ENCODE measurements at regions not wholly inside any gene's neighbourhood (a gene's known extent, or its start where the extent isn't known, plus 50 kb on each side); places are given as distances from the start of the nearest gene placed in this dataset.
A peak's percentile ranks its signal among the peaks of the same experiment; 100 is the strongest.

- Histone ChIP-seq H3K27ac (no peak overlapping the region), H3K36me3 (no peaks in the 10 kb centered on the region), H3K4me3 (no peak overlapping the region), H3K9me3 (no peaks in the 10 kb centered on the region), H3K27me3 (peaks cover 6% of the 10 kb centered on the region), H3K4me1 (peaks cover 23% of the 10 kb centered on the region)
- intact Hi-C loops (cut with DNase I), result no loop called here
- TF ChIP-seq CTCF (IDR thresholded peaks at IDR 0.05) (no peak), POLR2AphosphoS5 (IDR thresholded peaks at IDR 0.05; ENCODE audit: insufficient read depth in 1 of 2, low read depth in 1 of 2) (no peak), POLR2A (IDR thresholded peaks at IDR 0.05) (no peak)
- peak; percentile 49 to 70 for DNase-seq (ENCODE audit: extremely low spot score in 2 of 2)
Measured at GRCh38 chr3:128553560-128553959, 60.6 kb upstream of the GATA2 start.

DNA sequence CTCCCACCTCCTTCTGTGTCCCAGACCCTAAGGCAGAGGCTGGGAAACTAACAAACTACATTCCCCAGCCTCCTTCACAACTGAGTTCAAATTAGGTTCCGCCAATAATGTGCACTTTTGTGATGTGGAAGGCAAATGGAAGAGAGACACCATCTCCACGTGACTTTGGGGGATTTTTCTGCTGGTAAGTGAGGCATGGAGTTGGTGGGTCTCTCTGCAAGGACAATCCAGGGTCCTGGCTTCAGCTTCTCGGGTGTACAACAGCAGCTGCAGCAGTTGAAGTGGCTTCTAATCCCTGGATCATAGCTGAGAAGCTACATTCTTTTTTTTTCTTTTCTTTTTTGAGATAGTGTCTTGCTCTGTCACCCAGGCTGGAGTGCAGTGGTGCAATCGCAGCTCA is 58.9 kb upstream of the GATA2 start:
- no peak for TF ChIP-seq POLR2A (IDR thresholded peaks at IDR 0.05)
- no peak for TF ChIP-seq POLR2AphosphoS5 (IDR thresholded peaks at IDR 0.05; ENCODE audit: insufficient read depth in 1 of 2, low read depth in 1 of 2)
- no peak for TF ChIP-seq CTCF (IDR thresholded peaks at IDR 0.05)

DNA sequence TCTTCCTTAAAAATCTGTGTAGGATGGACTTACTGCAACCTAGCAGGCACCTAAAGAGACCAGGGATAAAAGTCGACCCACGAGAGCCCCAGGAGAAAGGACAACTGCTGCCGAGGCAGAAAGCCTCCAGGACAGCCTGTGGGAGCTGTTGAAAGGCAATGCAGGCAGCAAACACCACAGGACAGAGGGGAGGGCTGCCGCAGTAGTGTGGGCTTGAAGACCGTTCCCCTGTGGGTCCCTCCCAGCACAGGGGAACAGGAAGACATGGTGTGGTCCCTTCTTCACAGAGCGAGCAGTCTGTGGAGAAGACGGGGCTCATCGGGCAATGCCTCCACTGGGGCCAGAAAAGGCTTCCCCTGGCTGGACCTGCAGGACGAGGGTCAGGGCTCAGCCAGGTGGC is 58.5 kb upstream of the GATA2 start:
- Histone ChIP-seq H3K4me1 (peaks cover 23% of the 10 kb centered on the region), H3K9me3 (no peaks in the 10 kb centered on the region), H3K36me3 (no peaks in the 10 kb centered on the region), H3K4me3 (no peak overlapping the region), H3K27ac (no peak overlapping the region), H3K27me3 (peaks cover 6% of the 10 kb centered on the region)
- TF ChIP-seq POLR2AphosphoS5 (IDR thresholded peaks at IDR 0.05; ENCODE audit: insufficient read depth in 1 of 2, low read depth in 1 of 2) (no peak), POLR2A (IDR thresholded peaks at IDR 0.05) (no peak), CTCF (IDR thresholded peaks at IDR 0.05) (no peak)
- intact Hi-C loops (cut with DNase I), result no loop called here
- peak in 1 of 2 donors; percentile 72 for DNase-seq (ENCODE audit: extremely low spot score in 2 of 2)

More for the DNA sequence above, 58.9 kb upstream of the GATA2 start:
- no peak overlapping the region for H3K27ac ChIP-seq
- DNase-seq (ENCODE audit: extremely low spot score in 2 of 2), result peak; percentile 34 to 82
- no peaks in the 10 kb centered on the region for H3K36me3 ChIP-seq
- intact Hi-C loops (cut with DNase I), result no loop called here
- peaks cover 23% of the 10 kb centered on the region for H3K4me1 ChIP-seq
- peaks cover 6% of the 10 kb centered on the region for H3K27me3 ChIP-seq
- no peaks in the 10 kb centered on the region for H3K9me3 ChIP-seq
- H3K4me3 ChIP-seq, result no peak overlapping the region

DNA sequence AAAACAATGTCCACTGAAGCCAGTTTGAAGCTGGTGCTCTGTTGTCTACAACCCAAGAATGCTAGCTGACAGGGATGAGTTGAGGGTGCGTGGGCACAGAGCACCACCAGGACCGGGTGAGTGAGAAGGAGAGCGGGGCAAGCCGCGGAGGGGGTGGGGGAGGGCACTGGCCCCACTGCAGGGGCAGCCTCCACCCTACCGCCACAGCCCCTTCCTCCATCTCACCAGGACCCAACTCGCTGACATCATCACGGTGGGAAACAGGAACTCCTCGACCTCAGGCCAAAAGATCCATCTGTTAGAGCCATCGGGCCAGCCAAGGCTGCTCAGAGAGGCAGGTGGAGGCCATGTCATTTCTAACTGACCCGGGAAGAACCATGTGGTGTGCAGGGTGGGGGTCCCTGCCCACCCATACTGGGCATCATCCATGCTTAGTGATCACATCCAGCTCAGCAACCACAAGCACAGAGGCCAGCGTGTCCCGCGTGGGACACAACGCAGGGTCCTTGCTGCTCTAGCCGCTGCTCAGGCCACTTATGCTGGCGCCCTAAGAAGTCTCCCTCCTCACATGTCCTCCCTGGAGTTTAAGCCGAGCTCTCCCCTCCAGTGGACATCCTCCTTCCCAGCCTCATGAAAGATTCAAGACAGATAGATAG is 57.6 kb upstream of the GATA2 start:
- H3K27me3 ChIP-seq, result peaks cover 2% of the 10 kb centered on the region
- DNase-seq (ENCODE audit: extremely low spot score in 2 of 2), result peak in 1 of 2 donors; percentile 69
- no peak overlapping the region for H3K4me3 ChIP-seq
- no peak for TF ChIP-seq POLR2A (IDR thresholded peaks at IDR 0.05)
- no peak for TF ChIP-seq POLR2AphosphoS5 (IDR thresholded peaks at IDR 0.05; ENCODE audit: insufficient read depth in 1 of 2, low read depth in 1 of 2)
- TF ChIP-seq CTCF (IDR thresholded peaks at IDR 0.05), result no peak
- no peak overlapping the region for H3K27ac ChIP-seq
- intact Hi-C loops (cut with DNase I), result no loop called here
- no peaks in the 10 kb centered on the region for H3K36me3 ChIP-seq
- no peaks in the 10 kb centered on the region for H3K9me3 ChIP-seq
- H3K4me1 ChIP-seq, result peaks cover 18% of the 10 kb centered on the region

- Histone ChIP-seq H3K9me3 (no peaks in the 10 kb centered on the region), H3K27me3 (no peaks in the 10 kb centered on the region), H3K27ac (no peak overlapping the region), H3K36me3 (no peaks in the 10 kb centered on the region), H3K4me3 (no peak overlapping the region), H3K4me1 (peaks cover 13% of the 10 kb centered on the region)
- TF ChIP-seq POLR2A (IDR thresholded peaks at IDR 0.05) (no peak), CTCF (IDR thresholded peaks at IDR 0.05) (no peak), POLR2AphosphoS5 (IDR thresholded peaks at IDR 0.05; ENCODE audit: insufficient read depth in 1 of 2, low read depth in 1 of 2) (no peak)
- intact Hi-C loops (cut with DNase I), result no loop called here
- DNase-seq (ENCODE audit: extremely low spot score in 2 of 2), result no peak
Measured at GRCh38 chr3:128550113-128550440, 57.1 kb upstream of the GATA2 start.
